GM03348 (cell line): ENCODE measurements at regions not wholly inside any gene's neighbourhood (a gene's known extent, or its start where the extent isn't known, plus 50 kb on each side); places are given as distances from the start of the nearest gene placed in this dataset.
"Not testable (repeated sequence)": the region's sequence is repeated elsewhere in the genome, so short reads cannot be mapped to it uniquely, and the experiment has no call there.

Experiments used
- DNase-seq: peaks from one replicate; pipeline ENCODE4 v3.0.0; 2012; ENCODE audit warnings: low spot score

DNA sequence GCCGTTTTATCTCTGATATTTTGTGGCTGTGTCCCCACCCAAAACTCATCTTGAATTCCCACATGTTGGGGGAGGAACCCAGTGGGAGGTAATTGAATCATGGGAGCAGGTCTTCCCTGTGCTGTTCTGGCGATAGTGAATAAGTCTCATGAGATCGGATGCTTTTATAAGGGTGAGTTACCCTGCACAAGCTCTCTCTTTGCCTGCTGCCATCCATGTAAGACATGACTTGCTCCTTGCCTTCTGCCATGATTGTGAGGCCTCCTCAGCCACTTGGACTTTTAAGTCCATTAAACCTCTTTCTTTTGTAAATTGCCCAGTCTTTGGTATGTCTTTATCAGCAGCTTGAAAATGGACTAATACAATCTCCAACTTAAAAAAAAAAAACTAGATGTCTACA is 502.8 kb downstream of the TFAP2B start:
- DNase-seq, result not testable (repeated sequence)

DNA sequence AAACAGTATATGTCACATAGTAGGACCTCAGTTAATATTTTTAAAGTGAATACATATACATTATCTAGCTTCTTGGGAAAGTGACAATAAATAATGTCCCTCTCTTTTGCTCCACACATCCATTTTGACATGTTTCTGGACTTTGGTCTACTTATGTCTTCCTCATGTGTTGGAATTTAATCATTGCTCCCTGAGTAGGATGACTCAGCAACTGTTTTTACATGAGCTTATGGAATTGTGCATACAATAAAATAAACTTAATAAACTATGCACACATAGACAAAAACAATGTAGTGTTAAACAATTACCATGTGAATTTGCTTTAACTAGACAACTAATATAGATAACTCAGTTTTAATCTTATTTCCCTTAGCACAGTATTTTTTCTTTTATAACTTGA is 503.8 kb downstream of the TFAP2B start:
- DNase-seq, result no peak

- no peak for DNase-seq
Measured at GRCh38 chr6:51323056-51323455, 504.4 kb downstream of the TFAP2B start.

- DNase-seq, result no peak
Measured at GRCh38 chr6:51330971-51331370, 512.3 kb downstream of the TFAP2B start.

DNA sequence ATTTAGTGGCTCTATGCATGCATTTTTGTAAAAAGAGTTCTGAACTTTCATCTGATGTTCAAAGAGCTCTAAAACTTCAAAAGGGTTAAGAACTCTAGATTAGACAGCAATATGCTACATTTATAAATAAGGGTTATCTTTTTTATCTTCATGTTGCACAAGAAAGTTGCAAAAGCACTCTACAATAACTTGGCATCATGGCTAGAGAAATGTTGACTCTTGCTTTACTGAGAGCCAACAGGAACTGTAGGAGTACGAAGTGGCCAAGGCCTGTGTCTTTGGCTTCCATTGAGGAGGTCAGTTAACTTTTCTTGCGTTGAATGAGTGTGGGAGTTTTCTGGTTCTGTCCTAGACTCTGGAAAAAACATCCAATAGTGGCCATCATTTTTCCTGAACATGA is 516.9 kb downstream of the TFAP2B start:
- no peak for DNase-seq

DNA sequence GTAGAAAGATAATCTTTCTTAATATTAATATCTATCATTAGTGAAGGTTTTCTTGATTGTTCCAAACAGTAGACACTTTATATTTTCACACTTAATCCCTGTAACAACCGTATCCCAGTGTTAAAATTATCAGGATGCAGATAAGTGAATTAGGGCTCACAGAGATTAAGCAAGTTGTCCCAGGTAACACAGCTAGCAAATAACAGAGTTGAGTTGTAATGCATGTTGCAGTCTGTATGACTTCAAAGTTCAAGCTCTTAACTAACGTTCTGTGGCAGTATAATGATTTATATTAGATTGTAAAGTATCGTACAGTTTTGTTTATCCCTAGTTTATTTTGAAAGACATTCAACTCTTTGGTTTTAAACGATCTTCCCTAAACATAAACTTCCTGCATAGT is 517.5 kb downstream of the TFAP2B start:
- DNase-seq, result no peak

GRCh38 chr6:51337277-51337676 is 518.6 kb downstream of the TFAP2B start:
- no peak for DNase-seq

- DNase-seq, result no peak
Measured at GRCh38 chr6:51339108-51339507, 520.4 kb downstream of the TFAP2B start.

GRCh38 chr6:51339728-51340127 is 521.1 kb downstream of the TFAP2B start:
- no peak for DNase-seq

DNA sequence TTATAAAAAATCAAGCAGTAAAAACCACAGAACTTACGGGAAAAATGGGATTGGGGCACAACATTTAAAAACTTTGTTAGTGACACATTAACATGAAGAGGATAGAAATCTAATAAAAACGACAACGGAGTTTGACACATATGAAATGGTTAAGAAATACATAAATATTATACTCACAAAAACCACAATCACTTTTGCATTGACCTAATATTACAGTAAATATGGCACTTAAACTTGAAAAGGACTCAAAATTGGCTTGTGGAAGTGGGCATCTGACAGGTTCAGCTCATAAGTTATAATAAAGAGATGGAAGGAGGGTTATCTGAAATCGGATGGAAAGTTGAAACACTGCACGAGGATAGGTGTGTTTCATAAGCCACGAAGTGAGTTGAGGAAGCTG is 523.7 kb downstream of the TFAP2B start:
- DNase-seq, result no peak

GRCh38 chr6:51349857-51350256 is 531.2 kb downstream of the TFAP2B start:
- no peak for DNase-seq

DNA sequence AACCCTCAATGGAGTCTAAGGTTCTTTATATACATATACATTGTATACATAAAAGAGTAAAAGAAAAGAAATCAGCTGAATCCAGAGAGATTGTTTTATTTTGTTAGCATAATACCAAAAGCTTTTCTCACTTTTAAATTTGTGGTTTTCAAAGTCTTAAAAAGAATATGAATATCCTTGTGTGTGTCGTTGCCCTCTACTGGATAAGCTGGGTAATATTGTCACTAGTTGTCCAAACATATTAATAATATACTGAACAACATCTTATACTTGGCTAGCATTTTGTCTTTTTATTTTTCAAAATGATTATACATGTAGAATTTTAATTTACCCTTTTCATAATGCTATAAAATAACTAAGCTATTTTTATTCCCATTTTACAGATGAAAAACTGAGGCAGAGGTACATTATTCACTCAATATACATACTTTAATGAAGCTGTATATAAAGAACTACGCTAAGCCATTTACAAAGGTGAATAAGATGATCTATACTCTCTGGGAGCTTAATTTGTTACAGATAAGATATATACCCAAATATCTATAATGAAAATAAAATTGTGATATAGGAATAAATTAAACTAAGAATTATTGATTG is 531.7 kb downstream of the TFAP2B start:
- DNase-seq, result peak; percentile 40

GRCh38 chr6:51352506-51353029 is 533.9 kb downstream of the TFAP2B start:
- no peak for DNase-seq

GRCh38 chr6:51360287-51360686 is 541.6 kb downstream of the TFAP2B start:
- no peak for DNase-seq

- DNase-seq, result no peak
Measured at GRCh38 chr6:51365566-51365965, 546.9 kb downstream of the TFAP2B start.

- DNase-seq, result no peak
Measured at GRCh38 chr6:51369485-51369884, 550.8 kb downstream of the TFAP2B start.

DNA sequence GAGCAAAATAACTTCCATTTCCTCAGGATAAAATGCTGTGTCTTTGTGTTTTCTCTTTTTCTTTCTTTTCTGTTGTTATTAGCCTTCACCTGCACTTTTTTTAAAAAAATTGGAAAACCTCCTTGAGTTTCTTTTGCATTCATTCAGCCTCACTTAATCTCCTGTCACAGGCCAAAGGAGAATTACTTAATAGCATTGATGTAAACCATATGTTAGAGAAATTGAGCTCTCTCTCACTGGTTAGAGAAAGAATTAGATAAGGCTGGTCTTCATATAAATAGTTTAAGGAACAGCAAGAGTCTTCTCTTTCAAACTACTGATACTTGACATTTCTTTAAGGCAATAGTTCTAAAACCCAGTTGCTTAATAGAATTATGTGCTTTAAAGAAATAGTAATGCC is 564.2 kb downstream of the TFAP2B start:
- DNase-seq, result no peak

- no peak for DNase-seq
Measured at GRCh38 chr6:51384736-51385135, 566.1 kb downstream of the TFAP2B start.

GRCh38 chr6:51386347-51386836 is 567.7 kb downstream of the TFAP2B start:
- DNase-seq, result no peak

DNA sequence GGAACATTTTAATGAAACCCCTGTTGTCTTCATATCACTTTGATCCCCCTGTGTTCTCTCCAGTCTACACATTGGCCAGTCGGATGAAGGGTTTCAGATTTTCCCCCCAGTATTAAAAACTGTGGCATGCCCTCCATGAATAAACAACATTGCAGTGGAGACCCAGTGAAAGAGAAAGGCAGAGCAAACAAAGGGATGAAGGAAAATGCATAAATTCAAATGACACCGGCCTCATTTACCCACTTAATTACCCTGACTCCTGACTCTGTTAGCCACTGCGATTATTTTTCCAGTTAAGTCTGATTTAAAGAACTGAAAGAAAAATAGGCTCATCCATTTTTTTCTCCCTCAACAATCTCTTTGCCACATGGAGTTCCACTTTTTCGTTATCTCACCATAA is 569.2 kb downstream of the TFAP2B start:
- no peak for DNase-seq

- DNase-seq, result no peak
Measured at GRCh38 chr6:51394061-51394460, 575.4 kb downstream of the TFAP2B start.

GRCh38 chr6:51396583-51396982 is 577.9 kb downstream of the TFAP2B start:
- DNase-seq, result no peak

DNA sequence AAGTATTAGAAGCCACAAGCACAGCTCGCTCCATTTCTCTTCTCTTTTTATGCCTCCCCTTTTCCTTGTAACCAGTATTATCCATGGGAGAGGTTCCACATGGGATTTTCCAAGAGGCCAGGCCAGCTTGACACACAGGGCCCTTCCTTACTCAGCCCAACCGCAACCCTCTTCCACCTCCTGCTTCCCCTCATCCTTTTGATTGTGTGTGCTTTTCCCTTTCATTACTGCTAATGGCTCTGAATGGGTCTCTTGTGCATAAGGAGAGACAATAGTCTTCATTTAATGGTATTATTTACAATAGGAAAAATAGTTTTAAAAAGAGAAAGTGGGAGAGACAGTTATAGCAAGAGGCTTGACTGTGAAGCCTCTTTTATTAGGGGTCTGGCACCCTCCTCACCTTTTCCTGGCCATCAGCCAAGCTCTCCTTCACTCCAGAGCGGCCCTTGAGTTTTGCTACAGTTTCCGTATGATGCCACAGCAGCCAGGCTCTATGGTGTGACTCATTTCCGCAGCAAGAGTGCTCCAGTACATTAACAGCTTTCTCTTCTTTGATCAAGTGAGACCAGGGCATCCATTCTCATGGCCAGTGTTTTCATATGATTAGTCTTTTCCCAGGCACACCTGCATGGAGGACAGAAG is 579.5 kb downstream of the TFAP2B start:
- no peak for DNase-seq

DNA sequence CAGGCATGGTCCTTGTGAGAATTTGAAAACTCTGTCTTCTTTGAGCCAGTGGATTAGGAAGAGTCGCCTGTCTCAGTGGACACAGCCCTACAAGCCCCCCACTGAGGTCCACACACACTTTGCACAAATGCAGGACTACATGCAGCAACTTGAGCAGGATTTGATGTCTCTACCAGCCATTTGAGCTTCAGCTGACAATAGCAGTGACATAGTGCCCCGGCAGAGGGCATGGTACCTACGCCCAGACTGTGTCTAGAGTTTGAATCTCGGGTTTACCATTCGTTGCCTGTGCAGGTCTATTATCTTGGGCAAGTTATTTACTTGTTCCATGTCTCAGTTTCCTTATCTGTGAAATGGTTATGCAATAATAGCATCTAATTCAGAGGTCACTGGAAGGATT is 580.1 kb downstream of the TFAP2B start:
- DNase-seq, result no peak
